H9 (cell line): ENCODE measurements at regions not wholly inside any gene's neighbourhood (a gene's known extent, or its start where the extent isn't known, plus 50 kb on each side); places are given as distances from the start of the nearest gene placed in this dataset.

ENCODE experiments used
- DNase-seq: peaks from one replicate; pipeline ENCODE4 v3.0.0-alpha.2; 2017
- H2AFZ ChIP-seq: one replicate; pipeline ENCODE4 v1.6.1; 2013; ENCODE audit warnings: mild to moderate bottlenecking, low read length, control low read depth, moderate library complexity
- H2AK5ac ChIP-seq: 2 replicates; pipeline ENCODE4 v1.6.1; 2013; ENCODE audit warnings: low read length, control low read depth, mixed read lengths; ENCODE audit not compliant: insufficient read length
- H2BK120ac ChIP-seq: one replicate; pipeline ENCODE4 v1.6.1; 2013; ENCODE audit warnings: low read depth, mild to moderate bottlenecking, low read length, control low read depth, inconsistent platforms; ENCODE audit not compliant: poor library complexity, severe bottlenecking
- H2BK12ac ChIP-seq: 2 replicates; pipeline ENCODE4 v1.6.1; 2013; ENCODE audit warnings: low read length, control low read depth, mixed read lengths, low read depth; ENCODE audit not compliant: insufficient read length
- H2BK15ac ChIP-seq: 2 replicates; pipeline ENCODE4 v1.6.1; 2013; ENCODE audit warnings: low read depth, low read length, control low read depth
- H2BK20ac ChIP-seq: one replicate; pipeline ENCODE4 v1.6.1; 2013; ENCODE audit warnings: low read depth, mild to moderate bottlenecking, low read length, control low read depth, inconsistent platforms; ENCODE audit not compliant: poor library complexity, severe bottlenecking
- H2BK5ac ChIP-seq: 2 replicates; pipeline ENCODE4 v1.6.1; 2013; ENCODE audit warnings: low read length, control low read depth, mixed read lengths; ENCODE audit not compliant: insufficient read length
- H3K14ac ChIP-seq: 2 replicates; pipeline ENCODE4 v1.6.1; 2013; ENCODE audit warnings: low read length, control low read depth; ENCODE audit not compliant: insufficient read depth
- H3K18ac ChIP-seq: 2 replicates; pipeline ENCODE4 v1.6.1; 2013; ENCODE audit warnings: low read depth, mild to moderate bottlenecking, mixed read lengths, low read length, control low read depth; ENCODE audit not compliant: insufficient read length
- H3K23ac ChIP-seq: 2 replicates; pipeline ENCODE4 v1.6.1; 2013; ENCODE audit warnings: low read length, control low read depth, mixed read lengths, low read depth; ENCODE audit not compliant: insufficient read length
- H3K23me2 ChIP-seq: 2 replicates; pipeline ENCODE4 v1.6.1; 2013; ENCODE audit warnings: low read depth, mild to moderate bottlenecking, mixed read lengths, low read length, control low read depth; ENCODE audit not compliant: insufficient read length, poor library complexity, severe bottlenecking
- H3K27ac ChIP-seq: 2 replicates; pipeline ENCODE4 v1.5.1; 2013; ENCODE audit warnings: low read length, control low read depth, mixed read lengths, low read depth; ENCODE audit not compliant: insufficient read length
- H3K27me3 ChIP-seq: 2 replicates; pipeline ENCODE4 v1.6.1; 2013; ENCODE audit warnings: low read length, control low read depth, inconsistent platforms; ENCODE audit not compliant: insufficient read depth
- H3K4ac ChIP-seq: 2 replicates; pipeline ENCODE4 v1.6.1; 2013; ENCODE audit warnings: low read depth, mild to moderate bottlenecking, control low read depth, inconsistent platforms, low read length, moderate library complexity
- H3K4me1 ChIP-seq: 2 replicates; pipeline ENCODE4 v1.6.1; 2013; ENCODE audit warnings: low read length, control low read depth, inconsistent platforms; ENCODE audit not compliant: insufficient read depth
- H3K4me2 ChIP-seq: 2 replicates; pipeline ENCODE4 v1.6.1; 2013; ENCODE audit warnings: low read length, control low read depth, mixed read lengths; ENCODE audit not compliant: insufficient read length, insufficient read depth
- H3K56ac ChIP-seq: 2 replicates; pipeline ENCODE4 v1.6.1; 2013; ENCODE audit warnings: low read depth, mild to moderate bottlenecking, mixed read lengths, low read length, control low read depth; ENCODE audit not compliant: insufficient read length
- H3K79me1 ChIP-seq: 2 replicates; pipeline ENCODE4 v1.6.1; 2013; ENCODE audit warnings: low read depth, mild to moderate bottlenecking, moderate library complexity, low read length, control low read depth, inconsistent platforms; ENCODE audit not compliant: insufficient read depth, poor library complexity, severe bottlenecking
- H3K79me2 ChIP-seq: 2 replicates; pipeline ENCODE4 v1.6.1; 2013; ENCODE audit warnings: low read length, control low read depth, inconsistent platforms; ENCODE audit not compliant: insufficient read depth
- H3K9ac ChIP-seq: 2 replicates; pipeline ENCODE4 v1.6.1; 2013; ENCODE audit warnings: low read length, control low read depth, mixed read lengths; ENCODE audit not compliant: insufficient read length; ENCODE audit errors: extremely low read depth
- H3K9me3 ChIP-seq: one replicate; pipeline ENCODE4 v1.6.1; 2013; ENCODE audit warnings: low read depth, low read length, inconsistent platforms; ENCODE audit not compliant: control insufficient read depth
- H3T11ph ChIP-seq: one replicate; pipeline ENCODE4 v1.6.1; 2013; ENCODE audit warnings: mild to moderate bottlenecking, low read length, control low read depth, inconsistent platforms
- H4K20me1 ChIP-seq: one replicate; pipeline ENCODE4 v1.6.1; 2013; ENCODE audit not compliant: control insufficient read depth, insufficient read length, insufficient read depth
- H4K5ac ChIP-seq: 2 replicates; pipeline ENCODE4 v1.6.1; 2013; ENCODE audit warnings: low read depth, mild to moderate bottlenecking, mixed read lengths, low read length, control low read depth; ENCODE audit not compliant: insufficient read length
- H4K8ac ChIP-seq: replicated peaks from 2 replicates; pipeline ENCODE4 v1.6.1; 2013; ENCODE audit warnings: low read length, control low read depth, mixed read lengths, low read depth; ENCODE audit not compliant: insufficient read length
- H4K91ac ChIP-seq: 2 replicates; pipeline ENCODE4 v1.6.1; 2013; ENCODE audit warnings: low read depth, mild to moderate bottlenecking, moderate library complexity, mixed read lengths, low read length, control low read depth; ENCODE audit not compliant: insufficient read length
- H3K27ac Mint-ChIP-seq, 3 experiments: 2 replicates in 2 of 3; 3 replicates in 1 of 3; pipeline ENCODE4 v1.8.0; 2020 to 2021; ENCODE audit warnings: mixed read lengths in 3 of 3, mild to moderate bottlenecking in 1 of 3, moderate library complexity in 1 of 3
- H3K27me3 Mint-ChIP-seq: 2 replicates; pipeline ENCODE4 v1.8.0; 2021; ENCODE audit warnings: low read depth, mild to moderate bottlenecking, moderate library complexity, mixed read lengths
- H3K36me3 Mint-ChIP-seq, 3 experiments: 2 replicates in 2 of 3; 3 replicates in 1 of 3; pipeline ENCODE4 v1.8.0; 2020 to 2021; ENCODE audit warnings: low read depth in 3 of 3, mixed read lengths in 3 of 3; ENCODE audit not compliant: insufficient read depth in 1 of 3
- H3K4me1 Mint-ChIP-seq, 2 experiments: 2 replicates each; pipeline ENCODE4 v1.8.0; 2020; ENCODE audit warnings: mixed read lengths in 2 of 2
- H3K4me3 Mint-ChIP-seq, 2 experiments: 2 replicates in 1 of 2; 3 replicates in 1 of 2; pipeline ENCODE4 v1.8.0; 2020 to 2021; ENCODE audit warnings: mild to moderate bottlenecking in 2 of 2, mixed read lengths in 2 of 2, moderate library complexity in 1 of 2
- H3K9me3 Mint-ChIP-seq, 2 experiments: 2 replicates in 1 of 2; 3 replicates in 1 of 2; pipeline ENCODE4 v1.8.0; 2020; ENCODE audit warnings: mild to moderate bottlenecking in 2 of 2, mixed read lengths in 2 of 2, moderate library complexity in 1 of 2
- CTCF ChIP-seq: fragments of 200-600 bp; sonication (generic); conservative IDR thresholded peaks from 3 replicates; pipeline ENCODE4 v1.8.0; 2021; ENCODE audit warnings: antibody characterized with exemption, mild to moderate bottlenecking
- WGBS: extraction: QIAGEN DNeasy Blood & Tissue Kit; methylation state at CpG from one replicate; pipeline ENCODE4 v1.1.7; 2013; ENCODE audit warnings: missing lambda C conversion rate, low lambda C conversion rate, mixed read lengths; ENCODE audit not compliant: insufficient read length; ENCODE audit errors: extremely low coverage; 5-methylcytosine and 5-hydroxymethylcytosine counted together

- peaks cover 24% of the 10 kb centered on the region in 2 experiments for H3K9me3 Mint-ChIP-seq
- Histone ChIP-seq H3K23ac (no peak overlapping the region), H3K56ac (no peak overlapping the region), H2BK120ac (no peak overlapping the region), H3K27ac (no peak overlapping the region), H3K79me1 (no peaks in the 10 kb centered on the region), H3T11ph (no peak overlapping the region), H4K91ac (no peak overlapping the region), H3K9me3 (peaks cover 4% of the 10 kb centered on the region), H3K14ac (no peak overlapping the region), H3K4me1 (no peaks in the 10 kb centered on the region; the same call in 1 of the 2 replicates), H3K79me2 (no peaks in the 10 kb centered on the region), H3K9ac (no peak overlapping the region), H2BK20ac (no peak overlapping the region), H2BK5ac (no peak overlapping the region), H3K23me2 (no peaks in the 10 kb centered on the region), H3K27me3 (no peaks in the 10 kb centered on the region), H4K5ac (no peak overlapping the region), H2AFZ (no peak overlapping the region), H3K4ac (no peak overlapping the region), H4K20me1 (no peaks in the 10 kb centered on the region), H2AK5ac (no peak overlapping the region), H2BK15ac (no peak overlapping the region), H4K8ac (no peak overlapping the region), H2BK12ac (no peak overlapping the region), H3K4me2 (no peak overlapping the region), H3K18ac (no peak overlapping the region)
- H3K27ac Mint-ChIP-seq: no peak overlapping the region
- H3K4me3 Mint-ChIP-seq: no peak overlapping the region
- H3K27me3 Mint-ChIP-seq: no peaks in the 10 kb centered on the region; the same call in 1 of the 2 replicates
- peaks cover 9 to 27% (median 12%) of the 10 kb centered on the region in 3 experiments; a peak in 6 of 7 replicates for H3K36me3 Mint-ChIP-seq
- no CpG with 5 or more reads among the region's 7 CpGs for WGBS
- H3K4me1 Mint-ChIP-seq: peaks cover 11 to 13% of the 10 kb centered on the region in 2 experiments
- no peak for TF ChIP-seq CTCF
- DNase-seq: no peak
Observed at GRCh38 chr10:35783305-35783838, 141.3 kb upstream of the FZD8 start.
